ENCODE measurements at regions not wholly inside any gene's neighbourhood (a gene's known extent, or its start where the extent isn't known, plus 50 kb on each side); places are given as distances from the start of the nearest gene placed in this dataset.

- no peak for DNase-seq (ENCODE audit: extremely low read depth in 1 of 2, low read depth in 1 of 2)
Measured at GRCh38 chr3:18648159-18648558, 223.0 kb upstream of the SATB1 start.

DNA sequence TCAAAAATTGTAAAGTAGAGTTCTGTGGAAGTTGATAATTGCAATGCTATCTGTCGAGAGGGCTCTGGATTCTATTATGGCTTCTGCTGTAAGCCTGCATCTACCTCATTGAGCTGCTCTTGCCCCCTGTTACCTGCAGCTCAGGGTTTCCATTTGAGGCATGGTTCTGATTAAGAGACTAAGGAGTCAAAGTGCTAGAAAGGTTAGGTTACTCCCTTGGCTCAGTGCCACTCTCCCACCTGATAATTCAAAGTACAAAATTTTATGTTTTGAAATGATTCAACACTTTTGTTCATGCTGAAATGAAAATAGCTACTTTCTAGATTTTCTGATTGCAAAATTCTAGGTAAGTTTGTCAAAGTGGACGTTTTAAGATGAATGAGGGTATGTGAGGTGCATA, 220.5 kb upstream of the SATB1 start:
- peak in 1 of 2 donors; percentile 65 for DNase-seq (ENCODE audit: extremely low read depth in 1 of 2, low read depth in 1 of 2)

GRCh38 chr3:18643281-18643680, 218.1 kb upstream of the SATB1 start:
- DNase-seq (ENCODE audit: extremely low read depth in 1 of 2, low read depth in 1 of 2), result no peak

- DNase-seq (ENCODE audit: extremely low read depth in 1 of 2, low read depth in 1 of 2), result no peak
Measured at GRCh38 chr3:18641916-18642315, 216.8 kb upstream of the SATB1 start.

DNA sequence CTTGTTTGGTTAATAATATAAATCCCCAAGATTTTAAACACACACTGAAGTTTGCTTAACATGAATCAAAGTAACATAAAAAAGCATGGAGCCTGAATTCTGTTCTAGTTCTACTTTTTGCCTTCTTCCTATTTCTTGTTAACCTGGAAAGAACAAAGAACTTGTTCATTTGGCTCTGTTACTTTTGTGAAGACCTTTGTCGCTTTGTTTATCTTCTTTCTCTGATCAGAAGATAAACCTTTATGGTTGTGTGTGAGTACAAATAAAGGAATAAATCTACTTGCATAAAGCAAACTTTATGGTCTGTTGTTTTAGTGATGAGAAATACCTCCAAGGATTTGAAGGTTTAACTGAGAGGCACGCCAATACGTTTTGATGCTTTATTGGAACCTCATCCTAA, 210.1 kb upstream of the SATB1 start:
- DNase-seq (ENCODE audit: extremely low read depth in 1 of 2, low read depth in 1 of 2), result no peak

DNA sequence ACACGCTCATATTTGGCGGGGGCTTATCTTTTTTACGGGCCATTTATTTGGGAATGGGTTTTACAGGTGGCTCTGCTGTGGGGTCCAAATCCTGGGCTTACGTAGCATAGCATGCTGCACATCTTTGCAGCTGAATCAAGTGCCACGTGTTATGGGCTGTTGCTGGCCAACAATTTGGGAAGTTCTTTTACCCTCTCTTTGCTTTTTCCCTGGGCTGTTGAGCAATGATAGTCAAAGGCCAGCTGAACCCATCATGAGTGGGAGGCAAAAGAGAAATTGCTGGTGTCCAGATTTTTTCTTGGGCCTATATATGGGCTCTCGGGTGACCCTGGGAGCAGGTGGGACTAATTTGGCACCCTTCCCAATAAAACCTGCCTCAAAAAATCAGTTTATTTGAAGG, 209.3 kb upstream of the SATB1 start:
- no peak for DNase-seq (ENCODE audit: extremely low read depth in 1 of 2, low read depth in 1 of 2)

DNA sequence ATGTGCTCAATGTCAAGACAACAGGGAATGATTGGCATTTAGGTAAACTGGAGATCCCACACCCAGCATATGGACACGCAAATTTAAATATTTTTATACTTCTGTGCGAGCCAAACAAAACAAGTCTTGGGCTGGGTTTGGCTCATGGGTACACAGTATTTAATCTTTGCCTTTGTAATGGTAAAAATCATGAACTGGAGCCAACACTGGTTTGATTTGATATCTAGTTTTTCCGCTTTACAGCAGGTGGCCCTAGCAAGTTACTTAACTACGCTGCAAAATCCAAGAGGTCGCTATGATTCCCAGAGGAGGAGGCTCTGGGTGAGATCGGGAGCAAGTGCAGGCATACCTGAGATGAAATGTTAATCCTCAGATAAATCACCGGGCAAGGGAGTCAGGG, 207.9 kb upstream of the SATB1 start:
- no peak for DNase-seq (ENCODE audit: extremely low read depth in 1 of 2, low read depth in 1 of 2)

DNA sequence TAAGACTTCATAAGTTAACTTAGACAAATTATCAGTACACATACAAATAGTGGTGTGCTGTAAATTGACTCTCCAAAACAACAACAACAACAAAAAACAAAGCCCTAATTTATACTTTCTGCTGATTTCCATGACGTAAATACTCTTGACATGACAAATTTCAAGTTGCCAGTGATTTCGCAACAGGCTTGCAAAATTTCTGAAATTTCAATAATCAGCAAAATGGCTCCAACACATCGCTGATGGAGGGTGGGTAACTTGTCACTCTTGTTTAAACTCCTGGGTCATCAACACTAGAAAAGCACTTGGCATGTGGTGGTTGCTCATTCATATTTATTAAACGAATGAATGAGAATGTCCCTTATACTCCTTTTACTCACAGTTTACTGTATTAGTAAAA, 205.2 kb upstream of the SATB1 start:
- DNase-seq (ENCODE audit: extremely low read depth in 1 of 2, low read depth in 1 of 2), result no peak

- DNase-seq (ENCODE audit: extremely low read depth in 1 of 2, low read depth in 1 of 2), result no peak
Measured at GRCh38 chr3:18625085-18625484, 199.9 kb upstream of the SATB1 start.

DNA sequence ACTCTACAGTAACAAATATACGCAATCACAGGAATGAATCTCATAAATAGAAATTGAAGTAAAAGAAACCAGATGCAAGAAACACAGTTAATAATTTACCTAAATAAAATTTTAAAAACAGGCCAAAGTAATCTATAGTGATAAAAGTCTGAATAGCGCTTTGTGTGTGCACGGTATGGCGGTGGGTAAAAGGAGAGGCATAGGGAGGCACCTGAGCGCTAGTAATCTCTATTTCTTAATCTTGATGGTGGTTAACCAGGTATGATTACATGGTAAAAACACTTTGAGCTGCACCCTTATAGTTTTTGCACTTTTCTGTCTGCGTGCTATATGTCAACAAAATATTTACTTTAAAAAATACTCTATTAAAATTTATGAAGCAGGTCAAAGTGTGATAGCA, 198.1 kb upstream of the SATB1 start:
- no peak for DNase-seq (ENCODE audit: extremely low read depth in 1 of 2, low read depth in 1 of 2)

- no peak for DNase-seq (ENCODE audit: extremely low read depth in 1 of 2, low read depth in 1 of 2)
Measured at GRCh38 chr3:18618723-18619122, 193.6 kb upstream of the SATB1 start.

GRCh38 chr3:18611991-18612390, 186.9 kb upstream of the SATB1 start:
- no peak for DNase-seq (ENCODE audit: extremely low read depth in 1 of 2, low read depth in 1 of 2)

GRCh38 chr3:18609187-18609586, 184.0 kb upstream of the SATB1 start:
- DNase-seq (ENCODE audit: extremely low read depth in 1 of 2, low read depth in 1 of 2), result no peak

DNA sequence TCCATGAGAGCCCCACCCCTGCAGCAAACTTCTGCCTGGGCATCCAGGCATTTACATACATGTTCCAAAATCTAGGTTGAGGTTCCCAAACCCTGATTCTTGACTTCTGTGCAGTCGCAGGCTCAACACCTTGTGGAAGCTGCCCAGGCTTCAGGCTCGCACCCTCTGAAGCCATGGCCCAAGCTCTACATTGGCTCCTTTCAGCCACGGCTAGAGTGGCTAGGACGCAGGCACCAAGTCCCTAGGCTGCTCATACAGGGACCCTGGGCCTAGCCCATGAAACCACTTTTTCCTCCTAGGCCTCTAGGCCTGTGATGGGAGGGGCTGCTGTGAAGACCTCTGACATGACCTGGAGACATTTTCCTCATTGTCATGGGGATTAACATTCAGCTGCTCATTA, 172.8 kb upstream of the SATB1 start:
- no peak for DNase-seq (ENCODE audit: extremely low read depth in 1 of 2, low read depth in 1 of 2)

- no peak for DNase-seq (ENCODE audit: extremely low read depth in 1 of 2, low read depth in 1 of 2)
Measured at GRCh38 chr3:18593231-18593630, 168.1 kb upstream of the SATB1 start.

- no peak for DNase-seq (ENCODE audit: extremely low read depth in 1 of 2, low read depth in 1 of 2)
Measured at GRCh38 chr3:18591120-18591519, 166.0 kb upstream of the SATB1 start.

DNA sequence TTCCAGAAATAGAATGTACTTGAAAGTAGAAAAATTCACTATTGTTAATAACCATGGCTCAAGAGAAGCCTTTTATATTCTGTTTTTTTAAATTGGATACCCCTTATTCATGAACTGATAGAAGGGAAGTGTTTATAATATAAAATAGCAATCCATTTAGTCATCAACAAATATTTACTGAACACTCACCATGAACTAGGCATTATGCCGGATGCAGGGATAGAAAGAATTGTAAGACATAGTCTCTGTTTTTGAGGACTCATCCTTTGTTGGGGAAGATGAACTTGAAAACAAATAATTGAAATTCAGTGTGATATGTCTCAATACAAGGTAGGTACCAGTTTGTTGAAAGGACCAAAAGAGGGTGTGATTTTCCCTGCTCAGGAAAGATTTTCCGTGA, 160.9 kb upstream of the SATB1 start:
- no peak for DNase-seq (ENCODE audit: extremely low read depth in 1 of 2, low read depth in 1 of 2)

GRCh38 chr3:18585004-18585968, 160.1 kb upstream of the SATB1 start:
- no peak for DNase-seq (ENCODE audit: extremely low read depth in 1 of 2, low read depth in 1 of 2)

DNA sequence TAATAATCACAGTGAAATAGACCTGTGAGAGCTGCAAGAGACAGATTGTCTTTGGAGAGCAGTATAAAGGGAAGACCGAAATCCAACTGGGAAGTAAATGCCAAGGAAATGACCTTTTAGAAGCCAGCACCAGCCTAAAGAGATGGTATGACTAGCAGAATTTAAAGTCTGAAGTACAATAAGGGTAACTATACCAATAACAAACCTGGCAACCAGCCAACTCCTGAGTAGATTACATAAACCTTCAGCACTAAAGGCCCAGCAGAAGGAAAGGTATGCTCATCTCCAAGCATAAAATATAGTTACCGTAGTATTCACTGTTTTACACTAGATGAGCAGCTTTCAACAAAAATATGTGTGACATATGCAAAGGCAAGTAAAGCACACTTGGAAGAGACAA, 155.1 kb upstream of the SATB1 start:
- DNase-seq (ENCODE audit: extremely low read depth in 1 of 2, low read depth in 1 of 2), result no peak

DNA sequence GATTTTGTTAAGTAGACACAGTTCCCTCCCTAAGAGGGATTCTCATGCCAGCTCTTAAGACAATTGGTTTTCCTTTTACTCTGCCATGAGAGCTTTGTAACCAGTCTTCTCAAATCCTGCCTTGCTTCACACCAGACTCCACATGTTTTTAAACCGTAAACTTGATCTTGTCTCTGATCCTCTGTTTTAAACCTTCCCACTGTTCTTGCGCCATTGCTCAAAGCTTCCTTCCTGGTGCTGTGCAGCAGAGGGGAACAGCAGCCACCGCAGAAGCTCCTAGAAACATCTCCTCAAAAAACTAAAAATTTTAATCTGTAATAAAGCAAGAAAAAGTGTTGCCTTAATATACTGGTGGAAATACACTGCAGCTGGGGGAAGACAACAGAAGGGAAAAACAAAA, 154.5 kb upstream of the SATB1 start:
- no peak for DNase-seq (ENCODE audit: extremely low read depth in 1 of 2, low read depth in 1 of 2)

- no peak for DNase-seq (ENCODE audit: extremely low read depth in 1 of 2, low read depth in 1 of 2)
Measured at GRCh38 chr3:18575573-18575972, 150.4 kb upstream of the SATB1 start.

- DNase-seq (ENCODE audit: extremely low read depth in 1 of 2, low read depth in 1 of 2), result no peak
Measured at GRCh38 chr3:18572809-18573208, 147.7 kb upstream of the SATB1 start.

- DNase-seq (ENCODE audit: extremely low read depth in 1 of 2, low read depth in 1 of 2), result no peak
Measured at GRCh38 chr3:18567293-18567692, 142.2 kb upstream of the SATB1 start.

All from stimulated activated CD8-positive, alpha-beta memory T cell treated with anti-CD3 and anti-CD28 coated beads, Interleukin-7, amount 100 ng/mL, for 48 hours (primary cell).